GM18511 (cell line): ENCODE measurements at regions not wholly inside any gene's neighbourhood (a gene's known extent, or its start where the extent isn't known, plus 50 kb on each side); places are given as distances from the start of the nearest gene placed in this dataset.

Source experiments
- ATAC-seq: cut with Tn5 transposase; IDR thresholded peaks from one replicate; pipeline ENCODE4 v1.9.1; 2021; ENCODE audit warnings: mild to moderate bottlenecking, moderate library complexity; ENCODE audit not compliant: unreplicated experiment

DNA sequence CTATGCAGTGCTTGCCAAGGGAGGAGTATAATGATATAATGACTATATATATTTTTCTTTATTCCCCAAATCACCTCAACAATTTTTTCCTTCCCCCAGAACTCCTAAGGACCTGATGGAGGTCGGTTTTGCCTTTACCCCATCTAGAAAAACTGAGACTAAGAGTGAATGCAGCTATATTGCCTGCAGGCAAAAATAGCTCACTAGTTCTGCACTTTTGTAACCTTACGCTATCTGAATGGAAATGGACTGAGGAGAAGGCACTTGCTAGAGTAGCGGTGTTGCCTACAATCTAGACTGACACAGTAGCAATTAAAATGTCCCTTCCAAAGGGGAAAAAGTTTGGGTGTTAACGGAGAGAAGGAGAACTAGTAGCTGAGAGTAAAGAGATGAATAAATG is 379.5 kb upstream of the SEMA6D start:
- ATAC-seq, result no peak

DNA sequence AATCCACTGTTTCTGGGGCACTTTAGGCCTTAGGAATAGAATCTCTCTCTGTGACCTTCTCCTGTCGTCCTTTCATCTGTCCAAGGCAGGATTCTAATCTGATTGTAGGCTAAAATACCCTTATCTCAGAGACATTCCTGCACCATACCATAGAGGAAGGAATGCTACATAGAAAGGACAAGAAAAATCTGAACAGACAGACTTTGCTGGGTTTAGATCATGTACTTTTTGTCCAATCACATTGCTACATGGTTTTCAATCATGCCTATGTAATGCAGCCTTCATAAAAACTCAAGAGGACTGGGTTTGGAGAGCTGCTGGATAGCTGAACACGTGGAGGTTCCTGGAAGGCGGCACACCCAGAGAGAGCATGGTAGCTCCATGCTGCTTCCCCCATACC is 378.5 kb upstream of the SEMA6D start:
- ATAC-seq, result no peak

DNA sequence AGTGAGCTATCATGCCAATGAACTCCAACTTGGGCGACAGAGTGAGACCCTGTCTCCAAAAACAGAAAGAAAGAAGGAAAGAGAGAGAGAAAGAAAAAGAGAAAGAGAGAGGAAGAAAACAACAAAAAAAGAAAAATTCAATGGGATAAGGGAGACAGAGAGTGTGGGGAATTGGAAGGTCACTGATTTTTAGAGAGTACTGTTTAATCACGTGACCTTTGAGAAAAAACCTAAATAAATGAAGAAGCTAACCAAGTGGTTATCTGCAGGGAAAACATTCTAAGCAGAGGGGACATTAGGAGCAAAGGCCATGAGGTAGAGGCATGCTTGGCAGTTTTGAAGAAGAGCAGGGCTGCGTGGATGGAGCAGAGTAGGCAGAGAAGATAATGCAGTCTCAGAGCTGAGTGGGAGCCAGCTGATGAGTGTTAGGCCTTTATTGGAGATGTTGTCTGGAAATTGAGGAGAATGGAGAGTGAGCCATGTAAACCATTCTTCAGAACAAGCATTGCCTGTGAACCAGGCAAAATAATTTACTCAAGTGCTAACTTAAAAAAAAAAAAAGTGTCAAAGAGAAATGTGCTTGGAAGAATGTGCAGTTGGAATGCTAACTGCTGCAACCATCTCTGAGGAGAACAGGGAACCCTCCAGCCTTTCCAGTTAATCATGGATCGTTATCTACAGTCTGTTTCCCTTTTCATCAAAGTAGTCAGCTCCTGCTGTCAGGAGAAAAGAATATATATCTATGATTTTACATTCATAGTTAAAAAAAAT is 377.3 kb upstream of the SEMA6D start:
- no peak for ATAC-seq

DNA sequence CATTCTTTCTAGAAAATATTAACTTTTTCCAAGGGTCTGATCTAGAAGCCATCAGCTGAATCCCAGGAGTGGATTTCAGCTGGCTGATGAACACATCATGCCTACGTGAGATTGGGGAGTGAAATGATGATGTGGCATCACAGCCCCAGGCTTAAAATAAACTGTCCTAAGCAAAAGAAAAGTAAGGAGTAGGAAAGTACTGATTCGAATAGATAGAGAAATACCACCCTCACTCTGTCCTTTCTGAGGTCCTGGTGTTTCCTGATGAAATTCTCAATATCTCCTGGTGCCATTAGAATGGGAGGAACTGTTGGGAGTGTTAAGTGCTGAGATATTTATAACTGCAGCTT is 376.8 kb upstream of the SEMA6D start:
- ATAC-seq, result no peak

DNA sequence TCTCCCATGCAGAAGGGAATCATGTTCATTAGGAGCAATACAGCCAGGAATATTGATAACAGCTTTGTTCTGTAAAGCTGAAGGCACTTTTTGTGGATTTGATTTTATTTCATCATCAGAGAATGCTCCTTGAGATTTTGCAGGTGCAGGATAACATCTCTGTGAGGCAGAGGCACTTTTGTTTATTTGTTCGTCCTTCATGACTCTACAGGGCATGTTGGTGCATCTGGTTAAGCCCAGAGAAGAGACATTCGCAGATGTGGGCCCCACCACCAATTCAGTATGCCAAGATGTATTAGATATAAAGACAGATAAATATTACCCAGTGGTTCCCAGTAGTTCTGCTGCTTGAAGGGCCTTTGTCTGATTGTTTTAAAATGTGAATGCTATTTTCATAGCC is 368.1 kb upstream of the SEMA6D start:
- ATAC-seq, result no peak

DNA sequence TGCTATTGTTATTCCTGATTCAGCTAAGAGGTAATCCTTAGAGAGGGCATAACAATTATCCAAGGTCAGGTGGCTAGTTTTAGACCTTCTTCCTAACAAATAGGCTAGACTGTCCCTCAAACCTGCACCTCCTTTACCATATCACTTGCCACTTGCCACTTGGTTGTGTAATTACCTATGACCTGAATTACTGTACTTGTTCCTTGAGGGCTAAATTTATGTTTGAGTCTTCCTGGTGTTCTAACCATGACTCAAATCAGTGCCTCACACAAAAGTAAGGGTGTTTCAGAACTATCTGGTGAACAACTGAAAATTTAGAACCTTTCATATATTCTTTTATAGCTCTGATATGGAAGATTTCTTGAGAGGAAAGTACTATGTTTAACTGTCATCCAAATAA is 365.8 kb upstream of the SEMA6D start:
- ATAC-seq, result no peak

DNA sequence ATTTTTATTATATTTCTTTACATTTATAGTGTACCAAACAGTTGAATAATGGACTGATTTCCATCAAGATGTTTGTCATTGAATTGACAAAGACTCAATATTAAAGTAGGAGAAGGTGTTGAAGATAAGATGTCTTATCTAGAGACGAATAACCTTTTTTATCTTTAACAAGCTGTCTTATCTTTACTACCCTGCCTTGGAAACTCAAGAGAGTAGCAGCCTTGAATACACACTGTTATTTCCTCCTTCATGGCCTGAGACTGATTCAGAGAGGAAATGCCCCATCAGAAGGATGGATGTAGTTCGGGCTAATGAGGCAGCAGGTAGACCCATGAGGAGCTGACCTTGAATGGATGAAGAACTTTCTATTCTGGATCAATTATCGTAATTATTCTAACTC is 365.1 kb upstream of the SEMA6D start:
- no peak for ATAC-seq

DNA sequence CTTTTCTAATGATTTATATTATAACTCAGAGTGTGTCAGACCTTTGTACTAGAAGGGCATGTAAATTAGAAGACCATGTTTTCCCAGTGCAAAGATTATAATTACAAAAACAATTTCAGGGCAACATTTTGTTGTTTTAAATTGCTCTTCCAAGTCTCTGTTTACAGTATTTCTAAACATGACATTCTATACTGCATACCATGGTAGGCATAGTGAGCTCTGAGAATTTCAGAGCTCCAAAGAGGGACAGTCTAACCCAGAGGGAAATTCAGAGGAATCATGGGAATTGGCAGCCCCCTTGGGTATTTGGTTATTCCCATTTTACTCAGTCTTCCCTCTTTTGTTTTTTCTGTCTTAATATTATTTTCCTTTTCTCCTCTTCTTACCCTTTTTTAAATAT is 361.5 kb upstream of the SEMA6D start:
- ATAC-seq, result no peak

DNA sequence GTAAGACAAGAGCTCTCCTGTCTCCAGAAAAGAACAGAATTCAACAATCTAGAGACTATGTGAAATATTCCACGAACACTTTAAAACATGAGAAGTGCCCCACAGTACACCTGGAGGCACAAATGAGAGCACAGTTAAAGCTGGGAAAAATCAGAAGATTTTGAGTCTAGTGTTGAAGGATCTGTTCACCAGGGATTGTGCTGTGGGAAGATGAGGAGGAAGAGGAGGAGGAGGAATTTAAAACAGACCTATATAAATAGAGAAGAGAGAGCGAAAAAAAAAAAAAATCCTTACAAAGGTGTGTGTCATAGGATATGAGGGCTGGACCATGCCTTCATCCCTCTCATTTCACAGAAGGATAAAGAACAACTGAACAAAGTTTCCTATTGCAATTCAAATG is 361.0 kb upstream of the SEMA6D start:
- ATAC-seq, result no peak

DNA sequence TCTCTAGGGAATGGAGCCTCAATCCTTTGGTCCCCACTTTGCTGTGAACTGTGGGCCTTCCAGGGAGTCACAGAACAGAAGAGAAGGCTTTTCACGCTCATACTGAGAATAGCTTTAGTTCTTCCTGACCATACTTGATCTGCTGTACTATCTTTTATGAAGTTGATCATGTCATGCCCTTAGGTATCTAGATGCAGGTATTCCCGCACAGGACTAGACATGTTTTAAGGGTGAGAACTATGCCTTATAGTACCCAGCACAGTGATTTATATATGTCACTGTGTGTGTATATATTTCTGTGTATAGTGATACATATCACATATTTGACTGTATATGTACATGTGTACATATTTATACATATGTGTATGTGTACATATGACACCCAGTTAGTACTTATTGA is 358.4 kb upstream of the SEMA6D start:
- no peak for ATAC-seq

DNA sequence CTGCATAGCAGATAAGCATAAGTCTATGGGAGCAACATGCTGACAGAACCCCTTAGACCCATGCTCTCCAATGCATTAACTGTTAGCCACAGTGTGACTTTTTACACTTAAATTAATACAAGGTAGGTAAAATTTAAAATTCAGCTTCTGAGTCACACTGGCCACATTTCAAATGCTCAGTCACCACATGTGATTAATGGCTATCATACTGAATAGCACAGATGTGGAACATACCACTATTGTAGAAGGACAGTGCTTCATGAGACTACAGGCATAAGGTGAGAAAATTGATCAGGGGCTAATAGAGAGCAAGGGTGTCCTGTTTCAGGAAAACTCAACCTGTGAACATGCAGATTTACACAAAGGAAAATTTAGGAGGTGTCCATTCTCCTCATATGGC is 357.0 kb upstream of the SEMA6D start:
- no peak for ATAC-seq

DNA sequence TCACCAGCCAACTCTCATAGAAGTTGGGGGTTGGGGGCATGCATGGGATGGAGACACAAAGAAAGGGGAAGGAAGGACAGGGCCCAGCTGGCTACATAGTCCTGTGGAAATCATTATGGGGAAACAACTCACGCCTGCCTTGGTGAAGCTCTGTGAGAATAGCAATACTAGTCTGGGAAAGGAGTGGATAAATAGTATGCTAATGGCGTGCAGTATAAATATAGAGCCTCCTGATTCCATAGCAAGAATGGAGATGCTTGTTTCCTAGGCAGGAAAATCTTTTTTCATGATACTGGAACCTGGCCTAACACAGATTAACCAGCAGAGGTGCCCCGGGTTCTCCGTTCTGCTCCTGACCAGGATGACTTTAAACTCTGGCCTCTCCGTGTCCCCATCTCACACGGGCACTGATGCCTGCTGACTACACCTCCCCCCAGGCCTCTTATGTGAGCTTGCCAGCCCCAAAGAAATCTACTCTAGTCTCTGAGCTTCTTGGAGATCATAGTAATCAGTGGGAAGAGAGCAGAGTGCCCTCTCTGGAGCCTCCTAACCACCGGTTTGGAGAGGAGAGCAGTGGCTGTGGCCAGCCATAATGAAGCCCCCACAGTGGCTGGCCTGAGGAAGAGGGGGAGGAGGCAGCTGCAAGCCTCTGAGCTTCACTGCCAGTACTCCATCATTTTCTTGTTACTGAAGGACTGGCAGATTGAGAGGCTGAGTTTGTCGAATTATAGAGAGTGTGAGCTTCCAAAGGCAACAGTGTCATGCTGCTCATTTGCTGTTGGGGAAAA is 355.0 kb upstream of the SEMA6D start:
- ATAC-seq, result no peak

DNA sequence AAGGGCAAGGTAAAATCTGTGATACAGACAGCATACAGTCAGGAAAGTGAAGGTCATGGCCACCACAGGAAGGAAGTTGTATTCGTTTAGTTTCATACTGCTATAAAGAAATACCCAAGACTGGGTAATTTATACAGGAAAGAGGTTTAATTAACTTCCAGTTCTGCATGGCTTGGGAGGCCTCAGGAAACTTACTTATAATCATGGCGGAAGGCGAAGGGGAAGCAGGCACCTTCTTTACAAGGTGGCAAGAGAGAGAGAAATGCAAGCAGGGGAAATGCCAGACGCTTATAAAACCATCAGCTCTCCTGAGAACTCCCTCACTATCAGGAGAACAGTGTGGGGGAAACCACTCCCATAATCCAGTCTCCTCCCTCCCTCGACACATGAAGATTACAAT is 353.7 kb upstream of the SEMA6D start:
- no peak for ATAC-seq

DNA sequence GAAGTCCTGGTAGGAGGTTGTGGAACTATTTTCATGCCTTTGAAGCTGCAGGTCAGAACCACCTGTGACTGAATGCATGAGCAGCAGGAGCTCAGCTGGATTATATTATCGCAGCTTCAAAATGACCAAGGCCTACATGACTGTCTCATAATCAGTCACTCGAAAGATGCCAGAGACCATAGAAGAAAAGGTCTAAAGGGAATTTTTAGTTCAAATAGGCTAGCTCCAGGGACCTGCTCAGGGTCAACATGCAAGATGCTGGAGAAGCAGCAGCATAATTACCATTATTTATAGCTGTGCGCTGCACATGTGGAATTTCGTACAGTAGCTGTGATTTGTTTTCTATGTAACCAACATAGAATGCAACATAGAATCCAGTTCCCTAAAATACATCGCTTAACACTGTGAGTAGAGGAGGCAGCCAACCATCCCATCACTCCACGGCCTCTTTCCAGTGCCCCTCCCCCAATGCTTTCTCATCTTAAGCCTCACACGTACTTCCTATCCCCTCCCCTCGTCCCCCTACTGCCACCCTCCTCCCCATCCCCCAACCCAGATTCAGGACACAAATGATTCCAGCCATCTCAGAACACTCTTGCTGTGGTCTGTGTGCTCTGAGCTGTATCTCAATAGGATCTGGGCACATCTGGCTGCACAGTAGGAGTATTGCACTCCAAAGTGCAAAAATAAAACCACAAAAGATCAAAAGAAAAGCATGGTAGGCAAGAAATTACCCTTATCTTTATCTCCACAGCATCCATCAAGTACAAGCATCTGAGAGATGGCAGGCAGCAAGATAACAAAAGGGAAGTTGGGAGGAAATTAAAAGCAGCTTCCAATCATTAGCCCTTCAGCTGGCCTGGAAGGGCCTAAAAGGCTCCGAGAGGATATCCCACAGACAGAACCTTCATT is 352.8 kb upstream of the SEMA6D start:
- no peak for ATAC-seq

DNA sequence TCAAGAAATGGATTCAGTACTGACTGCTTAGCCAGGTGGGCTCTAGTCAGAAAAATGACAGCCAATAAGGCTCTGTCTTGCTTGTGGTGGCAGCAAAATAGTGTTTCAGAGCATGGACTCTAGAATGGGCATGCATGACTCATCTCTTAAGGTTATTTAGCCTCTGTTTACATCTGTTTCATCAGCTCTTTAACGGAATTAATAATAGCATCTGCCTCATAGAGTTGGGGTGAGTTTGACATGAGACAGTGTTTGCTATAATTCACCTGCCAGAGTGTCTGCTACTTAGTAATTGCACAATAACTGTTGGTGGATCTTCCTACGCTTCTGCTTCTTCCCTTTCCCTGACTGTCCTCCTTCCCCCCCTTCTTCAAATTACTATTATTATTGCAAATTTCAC is 350.4 kb upstream of the SEMA6D start:
- ATAC-seq, result no peak

DNA sequence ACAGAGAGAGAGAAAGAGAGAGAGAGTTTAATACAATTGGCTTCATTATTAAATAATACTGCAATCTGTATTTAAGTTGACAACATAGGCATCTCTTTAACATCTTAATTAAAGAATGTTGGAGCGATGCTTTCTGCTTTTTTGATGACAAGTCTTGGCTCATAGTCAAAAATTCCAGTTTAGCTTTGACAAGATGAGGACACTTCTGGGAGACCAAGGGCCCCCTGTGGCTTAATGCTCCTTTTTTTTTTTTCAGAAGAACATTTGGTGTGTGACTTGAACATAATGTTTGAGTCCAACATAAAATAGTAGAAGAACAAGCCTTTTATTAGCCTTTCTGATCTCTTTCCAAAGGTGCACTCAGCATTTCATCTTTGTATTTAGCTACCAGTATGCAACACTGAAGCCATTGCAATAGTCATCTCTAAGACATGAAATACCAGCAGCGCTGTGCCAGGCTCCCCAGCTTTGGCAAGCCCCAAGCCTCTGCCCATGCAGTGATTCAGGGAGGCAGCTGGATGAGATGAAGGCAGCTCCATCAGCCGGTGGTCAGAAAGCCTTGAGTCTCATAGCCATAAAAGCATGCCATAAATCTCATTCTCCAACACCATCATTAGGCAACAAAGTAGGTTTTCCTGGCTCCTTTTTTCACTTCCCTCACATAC is 349.4 kb upstream of the SEMA6D start:
- no peak for ATAC-seq

DNA sequence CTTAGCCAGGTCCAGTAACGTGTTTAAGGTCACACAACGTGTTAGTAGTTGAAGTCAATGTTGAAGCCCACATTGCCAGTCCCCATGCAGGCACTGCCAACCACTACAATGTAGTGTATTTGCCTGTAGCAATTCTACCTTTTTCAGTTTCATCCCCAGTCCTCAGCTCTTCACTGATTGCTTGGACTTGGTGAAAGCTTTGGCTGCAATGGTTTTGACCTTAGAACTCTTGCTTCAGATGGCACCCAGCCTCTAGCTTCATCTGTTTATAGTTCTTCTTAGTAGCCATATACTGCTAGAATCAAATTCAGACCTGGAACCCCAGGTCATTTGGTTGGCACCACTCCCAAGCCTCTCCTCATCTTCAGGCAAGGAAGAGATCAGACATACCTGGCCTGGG is 345.4 kb upstream of the SEMA6D start:
- ATAC-seq, result no peak

DNA sequence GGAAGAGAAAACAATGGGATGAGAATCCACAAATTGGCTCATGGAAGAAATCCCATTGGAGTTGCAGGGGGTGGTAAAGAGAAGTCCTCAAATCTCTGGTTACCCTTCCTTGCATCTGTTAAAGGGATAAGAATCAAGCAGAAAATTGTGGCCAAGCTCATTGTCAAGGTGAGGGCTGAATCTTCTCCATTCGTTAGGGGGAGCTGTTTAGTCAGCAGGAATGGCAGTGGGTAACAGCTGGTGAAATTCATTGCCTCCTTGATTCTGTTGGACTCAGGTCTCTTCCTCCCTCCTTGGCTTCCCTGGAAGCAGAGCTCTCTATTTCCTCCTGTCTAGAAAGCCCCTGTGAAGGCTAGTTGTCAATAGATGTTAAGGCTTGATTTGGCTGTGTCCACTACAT is 343.1 kb upstream of the SEMA6D start:
- ATAC-seq, result no peak

DNA sequence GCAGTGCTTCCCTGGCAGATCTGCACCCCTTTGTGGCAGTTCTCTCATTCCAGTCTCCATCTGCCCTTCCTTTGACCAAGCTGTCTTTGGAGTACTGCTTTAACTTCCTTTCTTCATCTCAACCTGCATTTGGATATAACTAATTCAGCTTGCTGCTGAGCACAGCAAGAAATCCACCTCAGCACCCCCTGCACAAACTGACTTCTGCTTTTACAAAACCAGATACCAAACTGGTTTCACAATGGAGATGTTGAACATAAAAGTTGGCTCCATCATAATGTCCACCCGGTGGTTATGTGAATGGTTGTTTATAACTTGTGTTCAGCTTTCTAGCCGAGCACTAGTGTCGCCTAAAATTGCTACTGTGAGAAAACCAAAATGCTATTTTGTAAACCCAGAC is 341.1 kb upstream of the SEMA6D start:
- ATAC-seq, result no peak

DNA sequence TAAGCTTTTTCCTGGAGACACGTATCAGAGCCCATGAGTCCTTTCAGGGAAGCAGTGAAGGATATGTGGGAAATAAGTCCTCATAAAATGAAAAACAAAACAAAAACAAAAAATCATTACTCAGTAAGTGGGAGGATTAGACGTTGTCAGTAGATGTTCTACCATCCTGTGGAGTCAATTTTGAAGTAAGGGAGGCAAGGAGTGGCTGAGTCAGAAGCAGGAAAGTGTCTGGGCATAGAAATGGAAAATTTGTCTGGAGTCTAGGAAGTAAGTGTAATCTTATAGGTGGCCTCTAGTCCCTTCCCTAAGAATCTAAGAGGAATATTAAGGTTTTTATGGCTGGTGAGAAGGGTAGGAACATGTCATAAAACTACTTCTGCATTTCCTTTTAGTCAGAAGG is 339.8 kb upstream of the SEMA6D start:
- ATAC-seq, result no peak

DNA sequence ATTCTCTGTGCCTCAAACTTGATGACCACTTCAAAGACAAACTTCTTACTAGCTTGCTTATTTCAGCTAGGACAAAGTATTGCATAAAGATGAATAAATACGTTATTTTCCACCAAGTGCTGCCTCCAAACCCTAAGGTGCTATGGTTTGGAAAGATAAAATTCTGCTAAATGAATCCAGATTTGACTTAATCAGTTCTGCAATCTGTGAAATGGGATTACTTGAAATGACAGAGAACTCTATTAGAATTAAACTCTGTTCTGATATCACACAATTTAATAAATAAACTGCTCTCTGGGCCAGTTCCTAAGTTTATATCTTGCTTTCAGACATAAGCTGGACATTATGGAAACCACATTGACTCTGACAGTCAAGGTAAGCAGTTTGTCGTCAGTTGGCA is 338.8 kb upstream of the SEMA6D start:
- no peak for ATAC-seq
